A549 (cell line): ENCODE measurements at regions not wholly inside any gene's neighbourhood (a gene's known extent, or its start where the extent isn't known, plus 50 kb on each side); places are given as distances from the start of the nearest gene placed in this dataset.

Source experiments
- ATAC-seq, 2 experiments: fragments of 200-7000 bp in 1 of 2; fragments of >200 bp in 1 of 2; cut with Nextera tagmentation in 1 of 2; cut with Tn5 transposase in 1 of 2; 3 replicates each; pipeline versions ENCODE4 v1.8.0 to v1.9.1; 2018 to 2020; ENCODE audit warnings: mild to moderate bottlenecking in 1 of 2, moderate library complexity in 1 of 2
- CTCF ChIA-PET: fragments of 300-600 bp; sonication (Branson Sonifier 250); formaldehyde crosslinking; extraction: SDS; loops from one replicate; lab custom pipeline; 2021; ENCODE audit warnings: antibody characterized with exemption, inconsistent platforms; lab: Yijun Ruan, JAX
- POLR2A ChIA-PET: fragments of 350-600 bp; formaldehyde crosslinking; extraction: SDS; loops from one replicate; lab custom pipeline; 2021; ENCODE audit warnings: antibody characterized with exemption, inconsistent platforms; lab: Yijun Ruan, JAX
- DNase-seq, 2 experiments: peaks; one replicate each; pipeline versions ENCODE4 v3.0.0 to v3.0.0-alpha.2; 2011 to 2016; ENCODE audit warnings: low read depth in 1 of 2, low spot score in 1 of 2
- FAIRE-seq: peaks from 2 replicates; lab custom pipeline; 2011; peaks lifted over from hg19 to GRCh38; lab: Jason Lieb, UNC
- H3K27ac ChIP-seq, 2 experiments: fragments of >200 bp; sonication (Bioruptor Twin); formaldehyde crosslinking; 3 replicates each; pipeline ENCODE4 v1.5.1; 2016 to 2017
- H3K4me1 ChIP-seq: fragments of >200 bp; sonication (Bioruptor Twin); formaldehyde crosslinking; 3 replicates; pipeline ENCODE4 v1.6.1; 2016
- H3K4me2 ChIP-seq: fragments of >200 bp; sonication (Bioruptor Twin); formaldehyde crosslinking; 3 replicates; pipeline ENCODE4 v1.6.1; 2016
- H3K4me3 ChIP-seq: fragments of >200 bp; sonication (Bioruptor Twin); formaldehyde crosslinking; 3 replicates; pipeline ENCODE4 v1.5.1; 2016
- H3K9me3 ChIP-seq: fragments of >200 bp; sonication (Bioruptor Twin); formaldehyde crosslinking; 3 replicates; pipeline ENCODE4 v1.6.1; 2016
- ATOH8 ChIP-seq: fragments of 250-450 bp; sonication (Bioruptor Pico); IDR thresholded peaks from 2 replicates; pipeline ENCODE4 v1.5.0; 2020; ENCODE audit warnings: low read depth, mild to moderate bottlenecking, moderate library complexity
- BHLHE40 ChIP-seq: IDR thresholded peaks from 2 replicates; pipeline ENCODE4 v1.6.1; 2012; ENCODE audit warnings: low read depth, low read length, inconsistent platforms
- CBX2 ChIP-seq: fragments of 200-600 bp; sonication (generic); IDR thresholded peaks from 2 replicates; pipeline ENCODE4 v1.6.1; 2016; ENCODE audit warnings: low read depth, mild to moderate bottlenecking, borderline replicate concordance
- CHD2 ChIP-seq: fragments of 150-350 bp; IDR thresholded peaks from 2 replicates; pipeline ENCODE4 v1.6.1; 2014; ENCODE audit warnings: low read length; ENCODE audit not compliant: partially characterized antibody
- CHD4 ChIP-seq: fragments of 200-600 bp; sonication (generic); IDR thresholded peaks from 2 replicates; pipeline ENCODE4 v1.6.1; 2016; ENCODE audit warnings: antibody characterized with exemption, mild to moderate bottlenecking, borderline replicate concordance
- EHMT2 ChIP-seq: fragments of 200-600 bp; sonication (generic); IDR thresholded peaks from 2 replicates; pipeline ENCODE4 v1.6.1; 2016; ENCODE audit warnings: antibody characterized with exemption, low read depth, mild to moderate bottlenecking, moderate library complexity
- EP300 ChIP-seq, 2 experiments: fragments of >200 bp; sonication (Bioruptor Twin); formaldehyde crosslinking; IDR thresholded peaks; 2 replicates in 1 of 2; 3 replicates in 1 of 2; pipeline ENCODE4 v1.6.1; 2016 to 2017
- ESRRA ChIP-seq: fragments of 150-350 bp; IDR thresholded peaks from 2 replicates; pipeline ENCODE4 v1.6.1; 2014; ENCODE audit warnings: mild to moderate bottlenecking, low read length, borderline replicate concordance
- FOSL2 ChIP-seq, 2 experiments: fragments of 450-650 bp in 1 of 2; fragments of >200 bp in 1 of 2; sonication (Bioruptor Twin) in 1 of 2; formaldehyde crosslinking; IDR thresholded peaks; 2 replicates each; pipeline versions ENCODE4 v1.5.0 to v1.6.1; 2016 to 2020; ENCODE audit warnings: mild to moderate bottlenecking in 1 of 2, moderate library complexity in 1 of 2
- HOXB5 ChIP-seq: fragments of 250-450 bp; sonication (Bioruptor Pico); IDR thresholded peaks from 2 replicates; pipeline ENCODE4 v1.5.0; 2020; ENCODE audit warnings: mild to moderate bottlenecking, moderate library complexity
- JUNB ChIP-seq: fragments of >200 bp; sonication (Bioruptor Twin); formaldehyde crosslinking; IDR thresholded peaks from 2 replicates; pipeline ENCODE4 v1.6.1; 2016
- KDM1A ChIP-seq: fragments of 200-600 bp; sonication (generic); IDR thresholded peaks from 2 replicates; pipeline ENCODE4 v1.6.1; 2016; ENCODE audit warnings: low read depth, mild to moderate bottlenecking
- KDM5A ChIP-seq: fragments of 200-600 bp; sonication (generic); IDR thresholded peaks from 2 replicates; pipeline ENCODE4 v1.6.1; 2016; ENCODE audit warnings: antibody characterized with exemption, mild to moderate bottlenecking
- MYC ChIP-seq: IDR thresholded peaks from 2 replicates; pipeline ENCODE4 v1.6.1; 2012; ENCODE audit warnings: mild to moderate bottlenecking, inconsistent platforms, low read length, improper control_type of control experiment, borderline replicate concordance
- PHF8 ChIP-seq: fragments of 200-600 bp; sonication (generic); IDR thresholded peaks from 2 replicates; pipeline ENCODE4 v1.6.1; 2016; ENCODE audit warnings: low read depth, mild to moderate bottlenecking, antibody characterized with exemption, moderate library complexity, borderline replicate concordance
- POLR2A ChIP-seq: IDR thresholded peaks from 2 replicates; pipeline ENCODE4 v1.6.1; 2012; ENCODE audit warnings: mild to moderate bottlenecking, low read length
- RAD21 ChIP-seq, 2 experiments: fragments of >200 bp in 1 of 2; sonication (Bioruptor Twin) in 1 of 2; formaldehyde crosslinking in 1 of 2; IDR thresholded peaks in 1 of 2; conservative IDR thresholded peaks in 1 of 2; 2 replicates in 1 of 2; 3 replicates in 1 of 2; pipeline ENCODE4 v1.6.1; 2012 to 2018; ENCODE audit warnings: inconsistent platforms in 1 of 2
- RCOR1 ChIP-seq: fragments of 150-350 bp; IDR thresholded peaks from 2 replicates; pipeline ENCODE4 v1.6.1; 2014; ENCODE audit warnings: antibody characterized with exemption, low read length, low read depth
- RNF2 ChIP-seq: fragments of 200-600 bp; sonication (generic); IDR thresholded peaks from 2 replicates; pipeline ENCODE4 v1.6.1; 2016; ENCODE audit warnings: low read depth, mild to moderate bottlenecking, antibody characterized with exemption, moderate library complexity, borderline replicate concordance
- SREBF2 ChIP-seq: fragments of 450-650 bp; IDR thresholded peaks from 2 replicates; pipeline ENCODE4 v1.6.1; 2014; ENCODE audit warnings: mild to moderate bottlenecking, moderate library complexity
- TFCP2L1 ChIP-seq: fragments of 250-450 bp; sonication (Bioruptor Pico); IDR thresholded peaks from 2 replicates; pipeline ENCODE4 v1.5.0; 2021; ENCODE audit warnings: mild to moderate bottlenecking
- TP53 ChIP-seq: fragments of 250-450 bp; sonication (Bioruptor Pico); IDR thresholded peaks from 2 replicates; pipeline ENCODE4 v1.5.0; 2021; ENCODE audit warnings: mild to moderate bottlenecking, moderate library complexity
- ZC3H11A ChIP-seq: fragments of 450-650 bp; IDR thresholded peaks from 2 replicates; pipeline ENCODE4 v1.6.1; 2014; ENCODE audit warnings: antibody characterized with exemption, mild to moderate bottlenecking
- WGBS: methylation state at CpG from one replicate; pipeline ENCODE4 v1.1.6; 2017; ENCODE audit errors: missing lambda C conversion rate; 5-methylcytosine and 5-hydroxymethylcytosine counted together
- TF ChIP-seq, protein P1 (sequence below): fragments of 250-450 bp; sonication (Bioruptor Pico); IDR thresholded peaks from 2 replicates; pipeline ENCODE4 v1.5.0; 2021; ENCODE audit warnings: mild to moderate bottlenecking, moderate library complexity, borderline replicate concordance
- TF ChIP-seq, protein P2 (sequence below): IDR thresholded peaks from 2 replicates; pipeline ENCODE4 v1.6.1; 2012
- TF ChIP-seq, protein P3 (sequence below): IDR thresholded peaks from 2 replicates; pipeline ENCODE4 v1.6.1; 2012; ENCODE audit warnings: low read depth, borderline replicate concordance

GRCh38 chr20:4070323-4071177, 55.2 kb upstream of the RNF24 start (continued):
- TF ChIP-seq RAD21 (conservative IDR thresholded peaks at IDR 0.05 in 1 of 2, IDR thresholded peaks at IDR 0.05 in 1 of 2): no peak
- TF ChIP-seq EHMT2: no peak

- DNase-seq (no peak), FAIRE-seq (no peak), ATAC-seq (no peak)
- Histone ChIP-seq H3K4me1 (peaks cover 15% of the 10 kb centered on the region), H3K4me2 (no peak overlapping the region), H3K27ac (no peak overlapping the region), H3K9me3 (peaks cover 7% of the 10 kb centered on the region; the same call in 1 of the 3 replicates), H3K4me3 (no peak overlapping the region)
- WGBS: 54% methylated on average over 2 of the region's 2 CpGs
- ChIA-PET POLR2A (no interaction called here), CTCF (interaction anchor here (0.6 to 12.0 kb wide), 9 partner anchors 16 to 181 kb away, joined by 3 to 146 read pairs (median 7); partner anchors contain the start of gene RNF24)
- no peak for TF ChIP-seq CBX2
- TF ChIP-seq, protein P1, sequence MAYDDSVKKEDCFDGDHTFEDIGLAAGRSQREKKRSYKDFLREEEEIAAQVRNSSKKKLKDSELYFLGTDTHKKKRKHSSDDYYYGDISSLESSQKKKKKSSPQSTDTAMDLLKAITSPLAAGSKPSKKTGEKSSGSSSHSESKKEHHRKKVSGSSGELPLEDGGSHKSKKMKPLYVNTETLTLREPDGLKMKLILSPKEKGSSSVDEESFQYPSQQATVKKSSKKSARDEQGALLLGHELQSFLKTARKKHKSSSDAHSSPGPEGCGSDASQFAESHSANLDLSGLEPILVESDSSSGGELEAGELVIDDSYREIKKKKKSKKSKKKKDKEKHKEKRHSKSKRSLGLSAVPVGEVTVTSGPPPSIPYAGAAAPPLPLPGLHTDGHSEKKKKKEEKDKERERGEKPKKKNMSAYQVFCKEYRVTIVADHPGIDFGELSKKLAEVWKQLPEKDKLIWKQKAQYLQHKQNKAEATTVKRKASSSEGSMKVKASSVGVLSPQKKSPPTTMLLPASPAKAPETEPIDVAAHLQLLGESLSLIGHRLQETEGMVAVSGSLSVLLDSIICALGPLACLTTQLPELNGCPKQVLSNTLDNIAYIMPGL (CRISPR knock-in tag): no peak
- no peak for TF ChIP-seq CHD4
- no peak for TF ChIP-seq RNF2
Observed at GRCh38 chr20:4069751-4070150, 54.4 kb upstream of the RNF24 start.

GRCh38 chr20:4068708-4069107, 53.4 kb upstream of the RNF24 start:
- no peak overlapping the region for H3K4me3 ChIP-seq
- no peak for FAIRE-seq
- no peak for ATAC-seq
- H3K4me1 ChIP-seq: peaks cover 23% of the 10 kb centered on the region
- H3K27ac ChIP-seq: no peak overlapping the region
- ChIA-PET CTCF (interaction anchor here (0.9 to 12.0 kb wide), 8 partner anchors 10 to 102 kb away, joined by 3 to 146 read pairs (median 5); partner anchors contain the start of gene RNF24), POLR2A (no interaction called here)
- no peak overlapping the region for H3K4me2 ChIP-seq
- TF ChIP-seq EHMT2 (no peak), ATOH8 (no peak), CBX2 (no peak), ZC3H11A (no peak), RCOR1 (no peak), PHF8 (no peak), TFCP2L1 (CRISPR knock-in tag) (no peak), MYC (no peak)
- TF ChIP-seq, protein P2, sequence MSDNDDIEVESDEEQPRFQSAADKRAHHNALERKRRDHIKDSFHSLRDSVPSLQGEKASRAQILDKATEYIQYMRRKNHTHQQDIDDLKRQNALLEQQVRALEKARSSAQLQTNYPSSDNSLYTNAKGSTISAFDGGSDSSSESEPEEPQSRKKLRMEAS: no peak
- TF ChIP-seq, all 56 proteins: peak for 0
- WGBS: 53% methylated on average over 4 of the region's 4 CpGs
- DNase-seq: no peak
- H3K9me3 ChIP-seq: peaks cover 7% of the 10 kb centered on the region; the same call in 1 of the 3 replicates

- CTCF ChIA-PET: interaction anchor here (0.5 to 12.0 kb wide), 9 partner anchors 9 to 658 kb away, joined by 3 to 146 read pairs (median 5); partner anchors contain the start of gene RNF24
- ATAC-seq (no peak), DNase-seq (no peak), FAIRE-seq (no peak)
- Histone ChIP-seq H3K9me3 (peaks cover 7% of the 10 kb centered on the region; the same call in 1 of the 3 replicates), H3K4me2 (no peak overlapping the region), H3K4me1 (peaks cover 23% of the 10 kb centered on the region), H3K27ac (no peak overlapping the region), H3K4me3 (no peak overlapping the region)
- WGBS: 75% methylated on average over 8 of the region's 8 CpGs
- POLR2A ChIA-PET: no interaction called here
- TF ChIP-seq CHD2 (no peak), ZC3H11A (no peak), HOXB5 (CRISPR knock-in tag) (no peak), BHLHE40 (no peak), FOSL2 (IDR thresholded peaks at IDR 0.05) (no peak), FOSL2 (CRISPR knock-in tag; IDR thresholded peaks at IDR 0.05) (peak; percentile 27), KDM1A (no peak), ESRRA (no peak), JUNB (0 out of 2 replicates have a peak, but pooled peaks have one; percentile 21), POLR2A (no peak), RCOR1 (no peak), SREBF2 (no peak), KDM5A (no peak), TP53 (CRISPR knock-in tag) (no peak), EP300 (IDR thresholded peaks at IDR 0.05) (no peak)
- TF ChIP-seq, protein P3, sequence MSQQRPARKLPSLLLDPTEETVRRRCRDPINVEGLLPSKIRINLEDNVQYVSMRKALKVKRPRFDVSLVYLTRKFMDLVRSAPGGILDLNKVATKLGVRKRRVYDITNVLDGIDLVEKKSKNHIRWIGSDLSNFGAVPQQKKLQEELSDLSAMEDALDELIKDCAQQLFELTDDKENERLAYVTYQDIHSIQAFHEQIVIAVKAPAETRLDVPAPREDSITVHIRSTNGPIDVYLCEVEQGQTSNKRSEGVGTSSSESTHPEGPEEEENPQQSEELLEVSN: no peak
Observed at GRCh38 chr20:4067600-4068261, 52.4 kb upstream of the RNF24 start.
